Loucy (cell line): ENCODE measurements at regions not wholly inside any gene's neighbourhood (a gene's known extent, or its start where the extent isn't known, plus 50 kb on each side); places are given as distances from the start of the nearest gene placed in this dataset.

Experiments
- CTCF ChIP-seq: fragments of 200-600 bp; sonication (generic); conservative IDR thresholded peaks from 2 replicates; pipeline ENCODE4 v1.5.1; 2014; ENCODE audit warnings: mild to moderate bottlenecking, antibody characterized with exemption, low read length
- EZH2phosphoT487 ChIP-seq: fragments of 200-600 bp; IDR thresholded peaks from 2 replicates; pipeline ENCODE4 v1.6.1; 2018; ENCODE audit warnings: antibody characterized with exemption, mild to moderate bottlenecking, moderate library complexity, borderline replicate concordance

DNA sequence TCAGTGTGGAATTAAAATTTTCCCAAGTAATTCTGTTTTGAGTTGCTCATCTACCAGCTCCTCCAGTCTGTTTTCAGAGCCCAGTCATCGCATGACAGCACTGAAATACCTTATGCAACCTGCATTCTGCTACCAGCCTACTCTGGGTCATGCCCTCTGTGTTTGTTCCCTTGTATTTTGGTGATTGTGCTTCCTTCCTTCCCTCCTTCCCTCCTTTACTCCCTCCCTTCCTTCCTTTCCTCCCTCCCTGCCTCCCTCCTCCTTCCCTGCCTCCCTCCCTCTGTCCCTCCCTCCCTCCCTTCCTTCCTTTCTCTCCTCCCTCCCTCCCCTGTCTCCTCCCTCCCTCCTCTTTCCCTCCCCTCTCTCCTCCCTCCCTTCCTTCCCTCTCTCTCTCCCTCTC is 289.6 kb downstream of the CDH2 start:
- TF ChIP-seq CTCF (no peak), EZH2phosphoT487 (no peak)
